ENCODE measurements at regions not wholly inside any gene's neighbourhood (a gene's known extent, or its start where the extent isn't known, plus 50 kb on each side); places are given as distances from the start of the nearest gene placed in this dataset.

- no peak for TF ChIP-seq POLR2A (IDR thresholded peaks at IDR 0.05; ENCODE audit: low read length)
- TF ChIP-seq GATA1 (IDR thresholded peaks at IDR 0.05; ENCODE audit: low read depth, low read length) = no peak
These were observed 77.4 kb upstream of the GPR12 start for GRCh38 chr13:26837997-26838396.

Data from erythroblast (primary cell).